SH-SY5Y (cell line): ENCODE measurements at regions not wholly inside any gene's neighbourhood (a gene's known extent, or its start where the extent isn't known, plus 50 kb on each side); places are given as distances from the start of the nearest gene placed in this dataset.

Experiments used
- GATA2 ChIP-seq: IDR thresholded peaks from 2 replicates; pipeline ENCODE4 v1.6.1; 2011; ENCODE audit warnings: mild to moderate bottlenecking, low read depth, low read length
- GATA3 ChIP-seq: IDR thresholded peaks from 2 replicates; pipeline ENCODE4 v1.6.1; 2011; ENCODE audit warnings: low read depth, mild to moderate bottlenecking, low read length, moderate library complexity

DNA sequence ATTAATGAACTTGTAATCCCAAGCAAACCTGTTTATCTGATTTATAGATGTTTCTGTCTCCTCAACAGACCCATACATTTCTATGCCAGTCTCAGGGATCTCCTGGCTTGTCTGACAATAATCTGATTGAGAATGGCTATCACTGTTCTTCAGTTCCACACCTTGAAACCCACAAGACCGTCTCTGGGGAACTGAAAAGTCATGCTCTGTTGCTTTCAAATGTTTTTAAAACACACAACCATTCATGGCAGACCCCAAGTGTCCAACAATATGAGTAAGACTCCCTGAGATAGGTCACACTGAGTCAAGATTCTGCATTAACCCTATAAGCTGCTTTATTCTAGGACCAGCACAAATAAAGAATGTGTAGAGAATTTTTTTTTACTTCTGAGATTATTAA lies 611.2 kb upstream of the PLXNA2 start:
- no peak for TF ChIP-seq GATA3
- TF ChIP-seq GATA2: no peak
